HUES48 (cell line): ENCODE measurements at regions not wholly inside any gene's neighbourhood (a gene's known extent, or its start where the extent isn't known, plus 50 kb on each side); places are given as distances from the start of the nearest gene placed in this dataset.

Source experiments
- H3K27ac ChIP-seq: one replicate; pipeline ENCODE4 v1.7.0; 2013; ENCODE audit warnings: low read depth, low read length, inconsistent platforms
- H3K27me3 ChIP-seq: 2 replicates; pipeline ENCODE4 v1.6.1; 2013; ENCODE audit warnings: mild to moderate bottlenecking, low read length; ENCODE audit not compliant: control insufficient read depth, insufficient read depth
- H3K36me3 ChIP-seq: 2 replicates; pipeline ENCODE4 v1.6.1; 2013; ENCODE audit warnings: low read length; ENCODE audit not compliant: control insufficient read depth, insufficient read depth
- H3K4me1 ChIP-seq: 2 replicates; pipeline ENCODE4 v1.6.1; 2013; ENCODE audit warnings: mild to moderate bottlenecking, low read length; ENCODE audit not compliant: control insufficient read depth, insufficient read depth
- H3K4me3 ChIP-seq: 2 replicates; pipeline ENCODE4 v1.5.1; 2013; ENCODE audit warnings: mild to moderate bottlenecking, low read depth, low read length
- H3K9ac ChIP-seq: 2 replicates; pipeline ENCODE4 v1.6.1; 2013; ENCODE audit warnings: mild to moderate bottlenecking, low read depth, low read length, moderate library complexity
- H3K9me3 ChIP-seq: 2 replicates; pipeline ENCODE4 v1.6.1; 2013; ENCODE audit warnings: low read length; ENCODE audit not compliant: control insufficient read depth, insufficient read depth

GRCh38 chr20:6993511-6993910 is 226.0 kb downstream of the BMP2 start:
- Histone ChIP-seq H3K27ac (no peak overlapping the region), H3K36me3 (no peaks in the 10 kb centered on the region), H3K9ac (no peak overlapping the region), H3K9me3 (no peaks in the 10 kb centered on the region), H3K4me1 (no peaks in the 10 kb centered on the region), H3K4me3 (no peak overlapping the region), H3K27me3 (no peaks in the 10 kb centered on the region)

DNA sequence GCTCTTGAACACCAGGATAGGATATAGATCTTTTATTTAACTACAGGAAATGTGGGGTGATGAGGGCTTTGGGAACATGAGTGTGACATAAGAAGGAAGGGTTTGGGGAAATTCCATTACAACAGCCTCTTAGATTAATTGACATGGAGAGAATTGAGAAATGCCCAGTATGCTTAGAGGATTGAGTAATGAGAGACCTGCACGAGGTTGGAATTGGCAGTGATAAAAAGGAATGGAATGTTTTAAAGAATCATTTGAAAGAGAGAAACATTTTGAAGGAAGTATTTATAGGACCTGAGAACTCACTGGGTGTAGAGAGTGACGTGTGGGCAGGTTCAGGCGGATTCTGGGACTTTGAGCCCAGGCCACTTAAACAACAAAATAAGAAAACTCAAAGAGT is 227.0 kb downstream of the BMP2 start:
- no peaks in the 10 kb centered on the region for H3K9me3 ChIP-seq
- no peak overlapping the region for H3K4me3 ChIP-seq
- no peaks in the 10 kb centered on the region for H3K4me1 ChIP-seq
- H3K9ac ChIP-seq = no peak overlapping the region
- no peaks in the 10 kb centered on the region for H3K36me3 ChIP-seq
- no peaks in the 10 kb centered on the region for H3K27me3 ChIP-seq
- no peak overlapping the region for H3K27ac ChIP-seq

DNA sequence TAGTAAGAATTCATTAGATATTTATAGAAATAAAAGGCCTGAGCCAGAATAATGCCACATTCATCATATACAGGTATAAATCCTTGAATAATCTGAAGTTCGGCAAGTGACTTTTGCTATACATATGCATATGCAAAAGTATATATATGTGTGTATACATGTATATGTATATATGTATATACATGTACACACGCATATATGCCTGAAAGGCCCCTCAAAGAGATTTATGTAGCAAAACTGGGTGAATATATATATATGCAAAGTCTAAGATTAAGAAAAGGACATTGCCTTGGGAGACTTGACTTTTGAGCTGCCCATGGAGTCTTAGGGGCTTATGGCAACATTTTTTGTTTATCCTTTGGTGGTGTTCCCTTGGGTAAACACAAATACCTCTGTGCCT is 231.4 kb downstream of the BMP2 start:
- H3K27me3 ChIP-seq = no peaks in the 10 kb centered on the region
- no peak overlapping the region for H3K27ac ChIP-seq
- no peaks in the 10 kb centered on the region for H3K36me3 ChIP-seq
- H3K9ac ChIP-seq = no peak overlapping the region
- H3K9me3 ChIP-seq = no peaks in the 10 kb centered on the region
- H3K4me3 ChIP-seq = no peak overlapping the region
- 0 out of 2 replicates have a peak, but pooled peaks cover 4% of the 10 kb centered on the region for H3K4me1 ChIP-seq

DNA sequence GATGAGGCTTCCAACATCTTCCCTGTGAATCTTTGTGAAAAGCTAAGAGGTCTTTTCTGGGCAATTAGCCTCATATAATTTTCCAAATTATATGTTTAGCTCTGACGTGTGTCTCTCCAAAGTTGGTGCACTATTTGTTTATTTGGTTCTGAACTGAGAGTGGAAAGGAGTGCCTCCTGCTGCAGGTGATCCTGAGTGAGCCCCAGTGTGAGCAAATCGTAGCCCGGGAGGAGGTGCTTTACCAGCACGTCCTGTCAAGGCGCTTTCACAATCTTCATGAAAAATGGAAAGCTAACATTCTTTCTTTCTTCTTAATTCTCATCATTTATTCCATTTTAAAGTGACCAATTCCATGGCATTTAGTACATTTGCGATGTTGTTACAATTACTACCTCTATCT is 231.9 kb downstream of the BMP2 start:
- Histone ChIP-seq H3K4me3 (no peak overlapping the region), H3K27me3 (no peaks in the 10 kb centered on the region)

GRCh38 chr20:7003598-7003997 is 236.1 kb downstream of the BMP2 start:
- no peak overlapping the region for H3K4me3 ChIP-seq
- peaks cover 4% of the 10 kb centered on the region; the same call in 1 of the 2 replicates for H3K4me1 ChIP-seq
- H3K9me3 ChIP-seq = peaks cover 14% of the 10 kb centered on the region
- H3K27ac ChIP-seq = no peak overlapping the region
- H3K27me3 ChIP-seq = no peaks in the 10 kb centered on the region
- no peaks in the 10 kb centered on the region for H3K36me3 ChIP-seq
- H3K9ac ChIP-seq = no peak overlapping the region

More for the DNA sequence above, 231.9 kb downstream of the BMP2 start:
- Histone ChIP-seq H3K9ac (no peak overlapping the region), H3K9me3 (no peaks in the 10 kb centered on the region), H3K4me1 (0 out of 2 replicates have a peak, but pooled peaks cover 4% of the 10 kb centered on the region), H3K27ac (no peak overlapping the region), H3K36me3 (no peaks in the 10 kb centered on the region)

- Histone ChIP-seq H3K27me3 (no peaks in the 10 kb centered on the region), H3K27ac (no peak overlapping the region), H3K36me3 (no peaks in the 10 kb centered on the region), H3K9ac (no peak overlapping the region), H3K9me3 (peaks cover 14% of the 10 kb centered on the region), H3K4me1 (peaks cover 4% of the 10 kb centered on the region; the same call in 1 of the 2 replicates), H3K4me3 (no peak overlapping the region)
Observed at GRCh38 chr20:7004801-7005200, 237.3 kb downstream of the BMP2 start.

GRCh38 chr20:7010527-7010926 is 243.0 kb downstream of the BMP2 start:
- Histone ChIP-seq H3K4me1 (peaks cover 5% of the 10 kb centered on the region; the same call in 1 of the 2 replicates), H3K27me3 (no peaks in the 10 kb centered on the region), H3K9me3 (peaks cover 14% of the 10 kb centered on the region), H3K27ac (no peak overlapping the region), H3K9ac (no peak overlapping the region), H3K4me3 (no peak overlapping the region), H3K36me3 (no peaks in the 10 kb centered on the region)

GRCh38 chr20:7015257-7015656 is 247.8 kb downstream of the BMP2 start:
- no peak overlapping the region for H3K4me3 ChIP-seq
- H3K4me1 ChIP-seq = peaks cover 5% of the 10 kb centered on the region; the same call in 1 of the 2 replicates
- H3K27ac ChIP-seq = no peak overlapping the region
- H3K9me3 ChIP-seq = no peaks in the 10 kb centered on the region
- H3K27me3 ChIP-seq = no peaks in the 10 kb centered on the region
- no peaks in the 10 kb centered on the region for H3K36me3 ChIP-seq
- no peak overlapping the region for H3K9ac ChIP-seq

GRCh38 chr20:7022597-7022996 is 255.1 kb downstream of the BMP2 start:
- Histone ChIP-seq H3K4me1 (no peaks in the 10 kb centered on the region), H3K27ac (no peak overlapping the region), H3K4me3 (no peak overlapping the region), H3K27me3 (no peaks in the 10 kb centered on the region), H3K9ac (no peak overlapping the region), H3K9me3 (peaks cover 18% of the 10 kb centered on the region), H3K36me3 (no peaks in the 10 kb centered on the region)

- Histone ChIP-seq H3K27ac (no peak overlapping the region), H3K9me3 (peaks cover 18% of the 10 kb centered on the region), H3K36me3 (no peaks in the 10 kb centered on the region), H3K4me1 (no peaks in the 10 kb centered on the region), H3K9ac (no peak overlapping the region), H3K27me3 (no peaks in the 10 kb centered on the region), H3K4me3 (no peak overlapping the region)
Observed at GRCh38 chr20:7025635-7026034, 258.1 kb downstream of the BMP2 start.

DNA sequence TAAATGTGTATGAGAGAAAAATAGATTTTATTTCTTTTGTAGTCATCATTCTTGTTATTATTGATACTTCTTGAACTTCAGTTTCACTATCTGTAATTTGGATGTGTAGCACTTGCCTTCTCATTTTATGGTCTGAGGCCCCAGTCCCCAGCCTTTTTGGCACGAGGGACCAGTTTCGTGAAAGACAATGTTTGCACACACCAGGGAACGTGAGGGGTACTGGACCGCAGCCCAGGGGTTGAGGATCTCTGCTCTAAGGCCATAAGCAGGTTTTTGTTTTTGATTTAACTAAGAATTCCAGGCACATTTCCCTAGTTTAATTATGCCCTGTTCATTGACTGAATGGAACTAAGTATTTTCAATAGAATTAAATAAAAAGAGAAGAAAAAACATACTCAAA is 261.5 kb downstream of the BMP2 start:
- Histone ChIP-seq H3K9me3 (no peaks in the 10 kb centered on the region; the same call in 1 of the 2 replicates), H3K9ac (no peak overlapping the region), H3K36me3 (no peaks in the 10 kb centered on the region), H3K27ac (no peak overlapping the region), H3K4me1 (no peaks in the 10 kb centered on the region), H3K4me3 (no peak overlapping the region), H3K27me3 (no peaks in the 10 kb centered on the region)

DNA sequence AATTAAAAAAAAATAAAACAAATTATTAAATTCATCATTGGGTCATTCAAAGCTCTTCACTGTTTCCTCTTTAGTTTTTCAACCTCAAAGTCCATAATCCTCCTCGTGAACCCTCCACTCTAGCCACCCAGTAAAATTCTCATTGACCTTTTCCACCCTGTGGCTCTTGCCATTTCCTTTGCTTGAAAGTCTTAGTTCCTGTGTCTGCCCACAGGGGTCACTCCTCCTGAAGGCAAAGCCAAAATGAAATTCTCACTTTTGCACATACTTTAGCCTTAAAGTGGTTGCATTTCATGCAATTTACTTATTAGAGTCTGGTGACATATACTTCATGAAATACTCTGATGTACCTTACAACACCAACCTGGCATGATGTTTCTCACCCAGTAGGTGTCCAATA is 263.7 kb downstream of the BMP2 start:
- Histone ChIP-seq H3K27me3 (no peaks in the 10 kb centered on the region), H3K27ac (no peak overlapping the region), H3K4me3 (no peak overlapping the region), H3K9ac (no peak overlapping the region), H3K36me3 (no peaks in the 10 kb centered on the region), H3K4me1 (no peaks in the 10 kb centered on the region), H3K9me3 (no peaks in the 10 kb centered on the region)
